ENCODE measurements at regions not wholly inside any gene's neighbourhood (a gene's known extent, or its start where the extent isn't known, plus 50 kb on each side); places are given as distances from the start of the nearest gene placed in this dataset.

- TF ChIP-seq, protein P1, sequence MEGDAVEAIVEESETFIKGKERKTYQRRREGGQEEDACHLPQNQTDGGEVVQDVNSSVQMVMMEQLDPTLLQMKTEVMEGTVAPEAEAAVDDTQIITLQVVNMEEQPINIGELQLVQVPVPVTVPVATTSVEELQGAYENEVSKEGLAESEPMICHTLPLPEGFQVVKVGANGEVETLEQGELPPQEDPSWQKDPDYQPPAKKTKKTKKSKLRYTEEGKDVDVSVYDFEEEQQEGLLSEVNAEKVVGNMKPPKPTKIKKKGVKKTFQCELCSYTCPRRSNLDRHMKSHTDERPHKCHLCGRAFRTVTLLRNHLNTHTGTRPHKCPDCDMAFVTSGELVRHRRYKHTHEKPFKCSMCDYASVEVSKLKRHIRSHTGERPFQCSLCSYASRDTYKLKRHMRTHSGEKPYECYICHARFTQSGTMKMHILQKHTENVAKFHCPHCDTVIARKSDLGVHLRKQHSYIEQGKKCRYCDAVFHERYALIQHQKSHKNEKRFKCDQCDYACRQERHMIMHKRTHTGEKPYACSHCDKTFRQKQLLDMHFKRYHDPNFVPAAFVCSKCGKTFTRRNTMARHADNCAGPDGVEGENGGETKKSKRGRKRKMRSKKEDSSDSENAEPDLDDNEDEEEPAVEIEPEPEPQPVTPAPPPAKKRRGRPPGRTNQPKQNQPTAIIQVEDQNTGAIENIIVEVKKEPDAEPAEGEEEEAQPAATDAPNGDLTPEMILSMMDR (conservative IDR thresholded peaks at IDR 0.05 in 1 of 2, IDR thresholded peaks at IDR 0.05 in 1 of 2; ENCODE audit: extremely low read depth in 1 of 2, insufficient read depth in 1 of 2, low read depth in 1 of 2, low read length in 2 of 2) = no peak
- no peak for TF ChIP-seq EZH2 (IDR thresholded peaks at IDR 0.05; ENCODE audit: borderline replicate concordance, low read length)
Measured at GRCh38 chr10:43970018-43970698, 321.5 kb upstream of the ZNF32 start.
